Fibroblast of upper back skin (primary cell): ENCODE measurements at regions not wholly inside any gene's neighbourhood (a gene's known extent, or its start where the extent isn't known, plus 50 kb on each side); places are given as distances from the start of the nearest gene placed in this dataset.
"Not testable (repeated sequence)": the region's sequence is repeated elsewhere in the genome, so short reads cannot be mapped to it uniquely, and the experiment has no call there.

ENCODE experiments used
- DNase-seq: peaks from one replicate; pipeline ENCODE4 v3.0.0-alpha.2; 2013

GRCh38 chrX:101823236-101823635 lies 108.6 kb downstream of the ZMAT1 start:
- DNase-seq = no peak

DNA sequence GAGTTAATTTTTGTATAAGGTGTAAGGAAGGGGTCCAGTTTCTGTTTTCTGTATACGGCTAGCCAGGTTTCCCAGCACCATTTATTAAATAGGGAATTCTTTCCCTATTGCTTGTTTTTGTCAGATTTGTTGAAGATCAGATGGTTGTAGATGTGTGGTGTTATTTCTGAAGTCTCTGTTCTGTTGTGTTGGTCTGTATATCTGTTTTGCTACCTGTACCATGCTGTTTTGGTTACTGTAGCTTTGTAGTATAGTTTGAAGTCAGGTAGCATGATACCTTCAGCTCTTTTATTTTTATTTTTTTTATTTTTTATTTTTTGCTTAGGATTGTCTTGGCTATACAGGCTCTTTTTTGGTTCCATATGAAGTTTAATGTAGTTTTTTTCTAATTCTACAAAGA lies 114.1 kb downstream of the ZMAT1 start:
- DNase-seq = not testable (repeated sequence)

- DNase-seq = no peak
Observed at GRCh38 chrX:101813200-101813599, 118.6 kb downstream of the ZMAT1 start.

- peak; percentile 15 for DNase-seq
Observed at GRCh38 chrX:101803451-101803850, 128.4 kb downstream of the ZMAT1 start.

GRCh38 chrX:101799387-101799786 lies 132.4 kb downstream of the ZMAT1 start:
- DNase-seq = peak; percentile 85

DNA sequence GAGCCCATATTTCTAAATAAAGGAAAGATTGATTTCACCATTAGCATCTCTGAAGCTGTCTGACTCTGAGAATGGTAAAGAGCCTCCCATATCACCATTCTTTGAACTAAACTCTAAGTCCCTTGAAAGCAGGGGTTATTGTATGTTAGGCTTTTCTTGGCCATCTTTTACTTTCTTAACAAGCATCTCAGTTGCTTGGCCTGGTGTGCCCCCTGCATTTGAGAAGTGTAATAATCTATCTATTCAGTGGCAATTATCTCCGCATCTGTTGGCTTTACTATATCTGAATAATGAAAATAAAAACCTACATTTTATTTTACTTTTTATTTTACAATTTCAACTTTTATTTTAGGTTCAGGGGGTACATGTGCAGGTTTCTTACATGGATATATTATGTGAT lies 128.3 kb upstream of the ARMCX2 start:
- DNase-seq = no peak

GRCh38 chrX:101785142-101785541 lies 125.5 kb upstream of the ARMCX2 start:
- no peak for DNase-seq

DNA sequence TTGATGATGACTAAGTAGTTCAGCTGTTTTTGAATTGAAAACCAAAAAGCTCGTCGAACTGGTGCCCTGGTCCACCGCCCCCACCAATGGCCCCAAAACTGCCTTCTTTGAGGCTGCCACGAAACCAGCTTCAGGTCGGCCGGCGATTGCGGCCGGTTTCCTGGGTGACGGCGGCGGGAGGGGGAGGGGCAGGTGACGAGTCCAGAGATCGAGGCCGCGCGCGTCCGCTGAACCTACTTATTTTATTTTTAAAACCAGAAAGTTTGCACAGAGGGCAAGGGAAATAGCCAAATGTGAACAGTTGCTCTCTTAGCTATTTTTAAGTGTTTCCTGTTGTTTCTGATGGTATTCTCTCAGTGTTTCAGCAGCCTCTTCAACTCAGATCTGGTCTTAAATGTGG lies 120.8 kb upstream of the ARMCX2 start:
- DNase-seq = not testable (repeated sequence)

- no peak for DNase-seq
Observed at GRCh38 chrX:101774340-101774739, 114.7 kb upstream of the ARMCX2 start.

DNA sequence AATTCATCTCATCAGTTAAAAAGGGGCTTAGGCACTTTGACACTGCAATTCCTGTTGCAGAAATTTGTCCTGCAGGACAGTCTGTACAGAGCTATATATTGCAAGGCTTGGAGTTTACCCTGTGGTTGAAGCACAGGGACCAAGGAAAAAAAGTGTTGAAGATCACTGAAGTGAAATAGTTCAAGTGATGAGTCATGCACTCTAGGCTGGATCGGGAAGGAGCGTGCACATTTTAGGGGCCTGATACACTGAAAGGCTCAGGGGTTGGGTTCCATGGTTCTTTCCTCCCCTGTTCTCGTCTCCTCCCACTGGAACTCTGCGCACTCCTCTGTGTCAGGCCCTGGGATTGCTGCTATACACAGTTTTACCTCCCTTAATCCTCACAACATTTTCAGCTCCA lies 104.9 kb upstream of the ARMCX2 start:
- DNase-seq = peak; percentile 8

- DNase-seq = peak; percentile 39
Observed at GRCh38 chrX:101759000-101759399, 99.3 kb upstream of the ARMCX2 start.

DNA sequence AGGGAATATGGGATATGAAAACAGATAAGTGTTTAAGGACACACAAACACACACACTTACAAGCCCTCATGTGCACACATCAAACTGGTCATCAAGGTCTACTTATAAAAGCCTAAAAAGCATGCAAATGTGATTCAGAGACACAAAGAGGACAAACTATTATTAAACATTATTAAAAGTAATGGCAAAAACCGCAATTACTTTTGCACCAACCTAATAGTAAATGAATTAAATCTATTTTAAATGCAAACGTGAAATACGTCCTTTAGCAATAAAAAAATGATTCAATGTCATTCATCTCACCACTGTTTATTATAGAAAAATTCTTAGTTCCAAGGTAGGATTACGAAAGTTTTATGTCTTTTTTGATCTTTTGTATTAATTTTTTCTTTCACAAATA lies 91.1 kb upstream of the ARMCX2 start:
- no peak for DNase-seq

GRCh38 chrX:101749436-101749835 lies 89.8 kb upstream of the ARMCX2 start:
- peak; percentile 2 for DNase-seq

- no peak for DNase-seq
Observed at GRCh38 chrX:101745046-101745445, 85.4 kb upstream of the ARMCX2 start.

GRCh38 chrX:101744085-101744484 lies 84.4 kb upstream of the ARMCX2 start:
- peak; percentile 34 for DNase-seq

DNA sequence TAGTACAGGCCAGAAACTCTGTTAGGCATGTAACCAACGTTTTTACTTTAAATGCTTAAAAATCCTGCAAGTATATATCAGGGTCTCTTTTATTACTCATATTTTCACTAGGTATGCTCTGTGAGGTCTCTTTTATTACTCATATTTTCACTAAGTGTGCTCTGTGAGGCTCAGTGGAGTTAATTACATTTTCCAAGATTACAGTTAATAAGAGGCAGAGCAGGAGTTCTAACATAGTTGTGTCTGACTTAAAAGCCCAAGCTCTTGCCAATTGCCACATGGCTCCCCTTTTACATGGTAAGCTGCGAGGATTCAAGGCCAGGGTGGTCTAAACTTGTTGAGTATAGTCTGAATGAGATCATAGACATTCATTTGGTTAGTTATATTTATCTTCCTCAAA lies 81.0 kb upstream of the ARMCX2 start:
- no peak for DNase-seq

DNA sequence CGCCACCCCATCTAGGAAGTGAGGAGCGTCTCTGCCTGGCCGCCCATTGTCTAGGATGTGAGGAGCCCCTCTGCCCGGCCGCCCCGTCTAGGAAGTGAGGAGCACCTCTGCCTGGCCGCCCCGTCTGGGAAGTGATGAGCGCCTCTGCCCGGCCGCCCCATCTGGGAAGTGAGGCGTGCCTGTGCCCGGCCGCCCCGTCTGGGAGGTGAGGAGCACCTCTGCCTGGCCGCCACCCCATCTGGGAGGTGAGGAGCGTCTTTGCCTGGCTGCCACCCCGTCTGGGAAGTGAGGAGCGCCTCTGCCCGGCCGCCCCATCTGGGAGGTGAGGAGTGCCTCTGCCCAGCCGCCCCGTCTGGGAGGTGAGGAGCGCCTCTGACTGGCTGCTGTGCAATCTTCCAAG lies 79.2 kb upstream of the ARMCX2 start:
- not testable (repeated sequence) for DNase-seq

GRCh38 chrX:101738411-101738810 lies 78.8 kb upstream of the ARMCX2 start:
- DNase-seq = not testable (repeated sequence)

DNA sequence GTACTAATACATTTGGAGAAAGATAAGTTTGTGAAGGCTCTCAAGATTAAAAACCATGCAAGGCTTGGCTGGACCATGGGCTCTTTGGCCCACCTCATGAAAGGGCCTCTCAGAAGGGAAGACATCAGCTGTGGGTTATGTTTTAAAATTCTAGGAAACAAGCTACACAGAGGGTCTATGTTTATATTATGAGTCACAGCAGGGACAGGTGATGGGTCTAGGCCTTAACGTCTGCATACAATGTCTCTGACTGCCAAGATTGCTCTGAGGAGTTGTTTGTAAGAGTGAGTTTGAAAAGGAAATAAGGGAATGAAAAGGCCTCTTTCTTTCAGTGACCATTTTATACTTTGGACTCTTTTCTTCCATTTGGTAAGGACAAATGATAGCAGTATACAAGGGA lies 77.0 kb upstream of the ARMCX2 start:
- no peak for DNase-seq

- no peak for DNase-seq
Observed at GRCh38 chrX:101732870-101733269, 73.2 kb upstream of the ARMCX2 start.

DNA sequence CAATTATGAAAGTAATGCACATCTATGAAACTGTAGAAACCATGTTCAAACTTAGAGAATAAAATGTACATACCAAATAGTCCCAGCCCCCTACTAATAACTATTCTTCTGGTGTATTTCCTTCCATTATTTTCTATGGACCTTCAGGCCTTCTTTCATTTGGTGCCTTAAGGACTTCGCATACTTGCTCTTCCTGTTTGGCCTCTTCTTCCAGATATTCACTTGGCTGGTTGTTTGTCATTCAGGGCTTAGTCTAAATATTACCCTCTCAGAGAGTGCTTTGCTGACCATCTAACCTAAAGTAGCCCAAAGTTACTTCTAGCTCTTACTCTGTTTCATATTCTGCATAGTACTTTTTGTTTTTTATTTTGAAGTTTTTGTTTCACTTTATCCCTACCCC lies 70.3 kb upstream of the ARMCX2 start:
- DNase-seq = no peak
